GM12891 (cell line): ENCODE measurements at regions not wholly inside any gene's neighbourhood (a gene's known extent, or its start where the extent isn't known, plus 50 kb on each side); places are given as distances from the start of the nearest gene placed in this dataset.

Experiments used
- PAX5 ChIP-seq: IDR thresholded peaks from 2 replicates; pipeline ENCODE4 v1.6.1; 2011; ENCODE audit warnings: low read length, moderate library complexity, mild to moderate bottlenecking; ENCODE audit not compliant: insufficient read depth, severe bottlenecking
- POLR2A ChIP-seq: IDR thresholded peaks from 2 replicates; pipeline ENCODE4 v1.6.1; 2011; ENCODE audit warnings: low read depth, low read length, control low read depth
- POLR2AphosphoS5 ChIP-seq: IDR thresholded peaks from 2 replicates; pipeline ENCODE4 v1.6.1; 2011; ENCODE audit warnings: low read depth, low read length, control low read depth
- TAF1 ChIP-seq: IDR thresholded peaks from 2 replicates; pipeline ENCODE4 v1.6.1; 2011; ENCODE audit warnings: low read depth, low read length, control low read depth

- no peak for TF ChIP-seq POLR2A
- TF ChIP-seq POLR2AphosphoS5: no peak
- no peak for TF ChIP-seq TAF1
- TF ChIP-seq PAX5: no peak
Observed at GRCh38 chr5:108641596-108641995, 106.1 kb upstream of the FER start.
